Cardiac fibroblast (primary cell): ENCODE measurements at regions not wholly inside any gene's neighbourhood (a gene's known extent, or its start where the extent isn't known, plus 50 kb on each side); places are given as distances from the start of the nearest gene placed in this dataset.

Source experiments
- DNase-seq, 2 donors: peaks; one replicate each; pipeline versions ENCODE4 v3.0.0 to v3.0.0-alpha.2; 2010; ENCODE audit warnings: low read depth in 2 of 2
- H3K4me3 ChIP-seq, 2 donors: replicated peaks in 1 of 2; 1 replicate in 1 of 2; 2 replicates in 1 of 2; pipeline ENCODE4 v1.5.1; 2011; ENCODE audit warnings: low read depth in 2 of 2, low read length in 2 of 2, mild to moderate bottlenecking in 2 of 2, moderate library complexity in 1 of 2
- TF ChIP-seq, protein P1 (sequence below): IDR thresholded peaks from one replicate; pipeline ENCODE4 v1.5.1; 2011; ENCODE audit warnings: low read depth, mild to moderate bottlenecking, low read length, inconsistent platforms

DNA sequence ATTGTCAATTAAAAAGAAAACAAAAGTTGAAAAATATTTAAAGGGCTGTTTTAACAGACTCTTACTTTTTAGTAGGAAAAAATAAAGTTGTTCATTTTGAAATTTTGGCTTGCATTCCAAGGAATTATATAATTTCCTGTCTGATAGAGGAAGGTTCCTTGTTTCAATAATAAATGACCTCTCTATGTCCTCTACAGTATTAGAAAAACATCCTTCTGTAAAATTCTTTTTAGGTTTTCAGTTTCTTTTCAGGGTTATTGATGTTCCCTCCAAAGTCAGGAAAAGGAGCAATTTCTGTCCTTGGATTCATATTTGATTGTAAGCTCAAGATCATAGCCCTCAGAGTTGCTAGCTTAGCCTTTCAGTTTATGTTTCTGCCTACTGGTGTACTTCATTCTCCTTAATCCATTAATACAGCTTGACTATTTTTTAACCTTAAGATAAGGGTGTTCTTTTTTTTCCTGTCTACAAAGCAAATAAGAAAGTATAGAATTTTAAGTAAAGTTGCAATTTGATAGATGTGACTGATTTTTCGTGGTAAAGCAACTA, 125.2 kb upstream of the COL3A1 start:
- DNase-seq: no peak

DNA sequence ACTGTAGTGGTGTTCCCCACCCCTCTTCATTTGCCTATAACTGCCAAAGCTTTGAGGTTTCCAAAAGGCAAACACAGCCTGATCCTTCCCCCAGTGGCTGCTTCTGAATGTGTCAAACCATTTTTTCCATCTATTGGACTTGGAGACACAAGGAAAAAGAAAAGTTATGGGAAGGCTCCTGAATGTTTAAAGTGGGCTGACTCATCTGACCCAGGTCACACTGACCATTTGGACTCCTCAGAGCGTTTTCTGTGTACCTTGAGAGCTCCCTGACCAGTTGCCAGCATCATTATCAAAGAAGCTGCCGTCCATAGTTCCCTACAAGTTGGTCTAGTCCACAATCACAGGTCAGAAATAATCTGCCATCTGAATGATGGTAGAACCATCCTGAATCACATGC, 123.4 kb upstream of the COL3A1 start:
- DNase-seq: no peak
- no peak overlapping the region for H3K4me3 ChIP-seq
- TF ChIP-seq, protein P1, sequence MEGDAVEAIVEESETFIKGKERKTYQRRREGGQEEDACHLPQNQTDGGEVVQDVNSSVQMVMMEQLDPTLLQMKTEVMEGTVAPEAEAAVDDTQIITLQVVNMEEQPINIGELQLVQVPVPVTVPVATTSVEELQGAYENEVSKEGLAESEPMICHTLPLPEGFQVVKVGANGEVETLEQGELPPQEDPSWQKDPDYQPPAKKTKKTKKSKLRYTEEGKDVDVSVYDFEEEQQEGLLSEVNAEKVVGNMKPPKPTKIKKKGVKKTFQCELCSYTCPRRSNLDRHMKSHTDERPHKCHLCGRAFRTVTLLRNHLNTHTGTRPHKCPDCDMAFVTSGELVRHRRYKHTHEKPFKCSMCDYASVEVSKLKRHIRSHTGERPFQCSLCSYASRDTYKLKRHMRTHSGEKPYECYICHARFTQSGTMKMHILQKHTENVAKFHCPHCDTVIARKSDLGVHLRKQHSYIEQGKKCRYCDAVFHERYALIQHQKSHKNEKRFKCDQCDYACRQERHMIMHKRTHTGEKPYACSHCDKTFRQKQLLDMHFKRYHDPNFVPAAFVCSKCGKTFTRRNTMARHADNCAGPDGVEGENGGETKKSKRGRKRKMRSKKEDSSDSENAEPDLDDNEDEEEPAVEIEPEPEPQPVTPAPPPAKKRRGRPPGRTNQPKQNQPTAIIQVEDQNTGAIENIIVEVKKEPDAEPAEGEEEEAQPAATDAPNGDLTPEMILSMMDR: no peak

More for the DNA sequence above, 125.2 kb upstream of the COL3A1 start:
- no peak overlapping the region for H3K4me3 ChIP-seq
- TF ChIP-seq, protein P1: no peak

DNA sequence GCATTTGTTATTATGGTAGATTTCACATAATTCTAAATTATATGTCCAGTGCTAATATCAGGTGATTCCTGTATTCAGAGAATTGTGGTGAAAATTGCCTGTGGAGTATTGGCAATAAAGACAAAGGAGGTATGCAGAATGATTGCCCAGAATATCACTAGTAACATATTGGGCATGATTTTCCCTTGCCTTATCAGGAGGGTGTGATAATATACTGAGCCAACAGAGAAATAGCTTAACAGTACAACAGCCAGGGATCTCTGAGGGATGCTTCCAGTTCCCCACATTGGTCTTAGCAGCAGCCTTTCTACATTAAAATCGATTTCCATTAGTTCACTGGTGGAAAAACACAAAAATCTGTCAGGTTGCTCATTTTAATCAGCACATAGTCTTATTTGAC, 122.9 kb upstream of the COL3A1 start:
- no peak for DNase-seq
- TF ChIP-seq, protein P1: no peak
- no peak overlapping the region for H3K4me3 ChIP-seq

DNA sequence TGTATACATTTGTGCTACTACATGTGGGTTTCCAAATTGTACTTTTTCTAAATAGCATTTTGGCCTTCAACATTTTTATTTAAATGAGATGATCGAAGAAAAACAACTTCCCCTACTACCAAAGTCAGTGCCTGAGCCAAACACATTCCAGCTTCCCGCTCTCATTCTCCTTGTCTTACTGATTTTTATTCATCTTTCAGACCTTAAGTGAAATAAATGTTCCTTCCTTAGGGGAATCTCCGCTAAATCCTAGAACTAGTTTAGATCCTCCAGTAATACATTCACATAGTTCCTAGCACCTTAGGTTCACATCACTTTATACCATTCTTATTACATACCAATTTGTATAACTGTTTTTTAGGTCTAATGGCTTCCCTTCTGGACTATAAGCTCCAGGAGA, 122.3 kb upstream of the COL3A1 start:
- H3K4me3 ChIP-seq: no peak overlapping the region
- no peak for DNase-seq
- TF ChIP-seq, protein P1: no peak

DNA sequence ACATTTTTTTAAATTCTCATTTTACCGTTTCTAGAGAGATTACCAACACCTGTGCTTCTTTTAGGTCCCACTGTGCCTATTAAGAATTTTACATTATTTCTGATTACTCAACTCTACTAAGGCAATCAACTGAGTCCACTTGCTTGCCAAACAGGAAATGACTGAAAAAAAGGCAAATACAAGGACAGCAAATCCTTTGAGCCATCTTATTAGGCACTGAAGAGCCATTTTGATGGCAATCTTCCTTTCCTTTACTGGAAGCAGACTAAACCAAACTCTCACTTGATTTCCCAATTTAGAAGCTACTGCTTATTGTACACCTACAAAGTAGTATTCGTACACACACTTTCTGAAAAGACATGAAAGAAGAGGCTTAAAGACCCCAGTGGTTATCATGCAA, 121.4 kb upstream of the COL3A1 start:
- TF ChIP-seq, protein P1: no peak
- peak; percentile 59 to 65 for DNase-seq
- H3K4me3 ChIP-seq: no peak overlapping the region

DNA sequence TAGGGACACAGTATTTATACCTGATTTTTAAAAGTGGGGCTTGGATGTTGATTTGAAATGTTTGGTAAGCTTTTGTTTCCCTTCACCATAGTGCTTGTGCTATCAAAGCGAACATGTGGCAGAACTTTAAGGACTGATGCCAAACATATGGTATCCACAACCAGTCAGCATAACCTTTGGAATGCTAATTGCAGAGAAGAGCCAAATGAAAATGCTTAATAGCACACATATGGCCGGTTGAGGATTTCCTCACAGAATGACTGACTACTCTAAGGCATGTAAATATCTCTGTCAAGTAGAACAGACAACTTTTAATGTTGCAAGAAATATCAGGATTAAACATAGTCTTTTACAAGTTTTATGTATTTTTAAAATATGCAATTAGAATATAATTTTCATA, 120.9 kb upstream of the COL3A1 start:
- H3K4me3 ChIP-seq: no peak overlapping the region
- TF ChIP-seq, protein P1: no peak
- peak; percentile 87 to 94 for DNase-seq

DNA sequence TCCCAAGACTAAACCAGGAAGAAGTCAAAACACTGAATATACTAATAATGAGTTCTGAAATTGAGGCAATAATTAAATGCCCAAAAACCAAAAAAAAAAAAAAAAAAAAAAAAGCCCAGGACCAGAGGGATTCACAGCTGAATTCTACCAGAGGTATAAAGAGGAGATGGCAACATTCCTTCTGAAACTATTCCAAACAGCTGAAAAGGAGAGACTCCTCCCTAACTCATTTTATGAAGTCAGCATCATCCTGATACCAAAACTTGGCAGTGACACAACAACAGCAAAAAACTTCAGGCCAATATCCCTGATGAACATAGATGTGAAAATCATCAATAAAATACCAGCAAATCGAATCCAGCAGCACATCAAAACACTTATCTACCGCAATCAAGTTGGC, 108.5 kb upstream of the COL3A1 start:
- H3K4me3 ChIP-seq: no peak overlapping the region
- TF ChIP-seq, protein P1: no peak
- DNase-seq: peak in 1 of 2 donors; percentile 32
